Neural crest cell (in vitro differentiated cells): ENCODE measurements at regions not wholly inside any gene's neighbourhood (a gene's known extent, or its start where the extent isn't known, plus 50 kb on each side); places are given as distances from the start of the nearest gene placed in this dataset.

Experiments
- DNase-seq: peaks from one replicate; pipeline ENCODE4 v3.0.0; 2021; ENCODE audit warnings: low read depth, mixed read lengths, low spot score
- H3K27ac Mint-ChIP-seq: one replicate; pipeline ENCODE4 v1.8.0; 2021; ENCODE audit warnings: mild to moderate bottlenecking, mixed read lengths; ENCODE audit not compliant: unreplicated experiment
- H3K27me3 Mint-ChIP-seq: 2 replicates; pipeline ENCODE4 v1.8.0; 2021; ENCODE audit warnings: low read depth, mild to moderate bottlenecking, mixed read lengths
- H3K36me3 Mint-ChIP-seq: 2 replicates; pipeline ENCODE4 v1.8.0; 2021; ENCODE audit warnings: low read depth, mild to moderate bottlenecking, mixed read lengths
- H3K4me1 Mint-ChIP-seq: 2 replicates; pipeline ENCODE4 v1.8.0; 2021; ENCODE audit warnings: mixed read lengths
- H3K4me3 Mint-ChIP-seq: one replicate; pipeline ENCODE4 v1.8.0; 2021; ENCODE audit warnings: mild to moderate bottlenecking, mixed read lengths
- H3K9me3 Mint-ChIP-seq: 2 replicates; pipeline ENCODE4 v1.8.0; 2021; ENCODE audit warnings: mixed read lengths
- TF ChIP-seq, protein P1 (sequence below): fragments of 200-600 bp; sonication (generic); conservative IDR thresholded peaks from 2 replicates; pipeline ENCODE4 v1.5.0; 2021; ENCODE audit warnings: antibody characterized with exemption, mild to moderate bottlenecking

DNA sequence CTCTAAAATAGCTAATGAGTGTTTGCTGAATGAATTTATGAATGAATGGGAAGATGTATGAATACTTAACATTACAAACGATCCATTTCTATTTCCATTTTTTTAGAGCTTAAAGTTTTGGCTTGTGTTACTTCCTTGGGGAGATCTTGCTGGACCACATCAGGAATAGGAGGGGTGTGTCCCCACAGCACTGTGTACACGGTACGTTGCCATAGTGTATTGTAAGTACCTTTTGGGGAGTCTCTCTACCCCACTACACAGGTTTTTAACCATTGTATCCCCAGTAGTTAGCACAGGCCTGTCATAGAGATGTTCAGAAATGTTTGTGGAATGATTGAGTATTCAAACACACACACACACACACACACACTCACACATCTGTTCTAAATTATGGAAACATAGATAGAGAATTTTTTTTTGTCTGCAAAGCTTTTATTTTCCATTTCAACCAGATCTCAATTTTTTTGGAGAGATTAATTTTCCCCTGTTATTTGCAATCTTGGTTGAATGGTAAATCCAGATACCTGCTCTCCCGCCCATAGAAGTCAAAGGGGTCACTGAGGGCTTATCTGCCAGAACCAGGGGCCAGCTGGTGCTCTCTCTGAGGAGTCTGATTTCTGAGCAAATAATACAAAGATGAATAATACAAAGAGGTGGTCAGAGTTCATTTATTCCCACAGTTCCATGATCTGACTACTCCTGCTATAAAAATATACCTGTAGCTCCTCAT is 471.0 kb downstream of the INSC start:
- no peaks in the 10 kb centered on the region for H3K36me3 Mint-ChIP-seq
- no peak overlapping the region for H3K4me3 Mint-ChIP-seq
- no peaks in the 10 kb centered on the region for H3K27me3 Mint-ChIP-seq
- DNase-seq = no peak
- no peak overlapping the region for H3K27ac Mint-ChIP-seq
- TF ChIP-seq, protein P1, sequence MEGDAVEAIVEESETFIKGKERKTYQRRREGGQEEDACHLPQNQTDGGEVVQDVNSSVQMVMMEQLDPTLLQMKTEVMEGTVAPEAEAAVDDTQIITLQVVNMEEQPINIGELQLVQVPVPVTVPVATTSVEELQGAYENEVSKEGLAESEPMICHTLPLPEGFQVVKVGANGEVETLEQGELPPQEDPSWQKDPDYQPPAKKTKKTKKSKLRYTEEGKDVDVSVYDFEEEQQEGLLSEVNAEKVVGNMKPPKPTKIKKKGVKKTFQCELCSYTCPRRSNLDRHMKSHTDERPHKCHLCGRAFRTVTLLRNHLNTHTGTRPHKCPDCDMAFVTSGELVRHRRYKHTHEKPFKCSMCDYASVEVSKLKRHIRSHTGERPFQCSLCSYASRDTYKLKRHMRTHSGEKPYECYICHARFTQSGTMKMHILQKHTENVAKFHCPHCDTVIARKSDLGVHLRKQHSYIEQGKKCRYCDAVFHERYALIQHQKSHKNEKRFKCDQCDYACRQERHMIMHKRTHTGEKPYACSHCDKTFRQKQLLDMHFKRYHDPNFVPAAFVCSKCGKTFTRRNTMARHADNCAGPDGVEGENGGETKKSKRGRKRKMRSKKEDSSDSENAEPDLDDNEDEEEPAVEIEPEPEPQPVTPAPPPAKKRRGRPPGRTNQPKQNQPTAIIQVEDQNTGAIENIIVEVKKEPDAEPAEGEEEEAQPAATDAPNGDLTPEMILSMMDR = no peak
- peaks cover 5% of the 10 kb centered on the region for H3K4me1 Mint-ChIP-seq
- no peaks in the 10 kb centered on the region for H3K9me3 Mint-ChIP-seq

DNA sequence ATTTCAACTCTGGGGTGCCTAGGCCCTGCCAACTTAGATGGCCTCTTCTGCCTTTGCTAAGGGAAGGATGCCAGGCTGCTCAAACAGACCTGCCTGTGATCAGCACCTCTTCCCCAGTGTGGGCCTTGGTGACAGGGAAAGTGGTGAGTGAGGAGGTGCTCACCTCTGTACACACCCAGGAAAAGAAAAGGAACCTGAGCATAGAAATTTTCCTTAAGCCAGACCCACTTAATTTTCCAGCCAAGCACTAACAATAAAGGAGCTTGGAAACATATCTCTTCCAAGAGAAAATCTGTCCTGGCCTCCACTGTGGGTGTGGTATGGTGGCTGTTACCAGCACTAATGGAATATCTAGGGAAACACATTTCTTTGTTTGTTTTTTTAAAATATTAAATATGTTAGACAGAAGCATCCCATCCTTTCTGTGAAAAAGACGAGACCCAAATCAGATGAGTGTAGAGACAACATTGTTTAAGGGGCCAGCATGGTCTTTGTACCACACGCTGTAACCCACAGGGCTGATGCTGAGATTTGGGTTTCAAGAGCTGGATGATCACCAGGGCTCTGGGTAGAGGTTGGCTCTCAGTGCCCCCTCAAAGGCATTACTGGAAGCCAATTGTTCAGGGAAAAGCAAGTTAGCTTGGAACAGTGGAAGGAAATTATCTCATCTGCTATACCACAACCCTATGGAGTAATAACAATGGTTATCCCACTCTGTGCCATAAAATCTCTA is 472.2 kb downstream of the INSC start:
- DNase-seq = no peak
- Mint-ChIP-seq H3K27ac (no peak overlapping the region), H3K36me3 (no peaks in the 10 kb centered on the region), H3K4me3 (no peak overlapping the region), H3K4me1 (peaks cover 5% of the 10 kb centered on the region), H3K9me3 (peaks cover 2% of the 10 kb centered on the region), H3K27me3 (no peaks in the 10 kb centered on the region)
- TF ChIP-seq, protein P1 = no peak

DNA sequence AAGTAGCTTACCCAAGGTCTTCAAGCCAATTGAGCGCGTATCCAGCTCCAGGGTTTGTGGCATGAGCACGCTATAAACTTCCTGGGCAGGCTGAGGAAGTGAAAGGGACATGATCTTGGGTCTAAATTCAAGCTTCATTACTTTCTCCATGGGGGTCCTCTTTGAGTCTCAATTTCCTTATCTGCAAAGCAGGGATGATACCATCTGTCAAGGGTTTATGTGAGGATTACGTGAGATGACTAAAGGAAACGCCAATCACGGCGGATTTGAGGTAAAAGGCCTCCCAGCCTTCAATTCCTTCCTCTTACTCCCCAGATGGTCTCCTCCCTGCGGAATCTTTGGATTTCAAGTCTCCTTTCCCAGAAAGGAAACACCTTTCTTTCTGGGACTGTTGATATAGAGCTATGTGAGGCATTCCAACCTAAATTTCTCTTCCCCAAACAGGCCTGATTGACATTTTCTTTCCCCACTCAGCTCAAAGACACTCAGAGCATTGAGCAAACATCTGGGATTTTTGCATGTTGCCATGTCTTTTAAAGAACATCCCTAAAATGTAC is 474.4 kb downstream of the INSC start:
- H3K27ac Mint-ChIP-seq = no peak overlapping the region
- no peaks in the 10 kb centered on the region for H3K36me3 Mint-ChIP-seq
- H3K9me3 Mint-ChIP-seq = peaks cover 2% of the 10 kb centered on the region
- H3K27me3 Mint-ChIP-seq = no peaks in the 10 kb centered on the region
- H3K4me3 Mint-ChIP-seq = no peak overlapping the region
- H3K4me1 Mint-ChIP-seq = peaks cover 5% of the 10 kb centered on the region
- TF ChIP-seq, protein P1 = no peak
- no peak for DNase-seq

DNA sequence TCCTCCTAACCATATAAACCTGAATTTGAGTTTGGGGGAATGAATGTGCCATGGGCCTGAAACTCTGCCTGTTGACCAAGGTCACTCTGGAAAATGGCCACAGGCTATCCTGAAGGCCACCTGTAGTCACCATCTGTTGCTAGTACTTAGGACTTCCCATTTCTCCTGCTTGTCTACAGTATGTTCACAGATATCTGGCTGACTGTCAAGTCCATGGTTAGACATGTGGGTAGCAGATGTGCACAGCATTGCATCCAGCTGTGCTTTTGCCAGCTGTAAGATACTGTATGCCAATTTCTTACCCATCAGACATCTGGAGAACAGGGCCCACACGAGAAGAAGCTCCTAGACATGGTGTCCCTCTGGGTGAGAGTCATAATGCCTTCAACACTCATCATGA is 475.4 kb downstream of the INSC start:
- Mint-ChIP-seq H3K27me3 (no peaks in the 10 kb centered on the region), H3K9me3 (peaks cover 2% of the 10 kb centered on the region), H3K4me1 (no peaks in the 10 kb centered on the region), H3K36me3 (no peaks in the 10 kb centered on the region), H3K27ac (no peak overlapping the region), H3K4me3 (no peak overlapping the region)
- no peak for DNase-seq
- TF ChIP-seq, protein P1 = no peak

DNA sequence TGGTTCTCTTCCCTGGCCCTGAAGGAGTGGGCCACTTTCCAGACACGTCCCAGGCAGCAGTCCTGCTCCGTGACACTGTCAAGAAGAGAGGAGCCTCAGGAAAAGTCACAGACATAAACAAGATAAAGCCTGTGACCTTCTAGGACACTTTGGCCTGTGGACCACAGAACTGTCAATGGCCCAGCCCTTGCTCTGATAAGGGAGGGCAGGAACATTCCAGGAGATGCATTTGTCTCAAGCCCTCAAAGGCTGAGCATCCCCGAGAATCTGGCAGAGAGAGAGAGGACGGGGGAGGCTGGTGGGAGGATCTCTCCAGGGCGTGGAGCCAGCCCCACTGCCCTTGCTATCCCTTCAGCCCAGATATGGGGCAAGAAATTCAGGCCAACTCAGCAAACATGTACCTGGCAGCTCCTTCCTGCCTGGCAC is 476.4 kb downstream of the INSC start:
- no peak overlapping the region for H3K27ac Mint-ChIP-seq

More for the DNA sequence above, 476.4 kb downstream of the INSC start:
- Mint-ChIP-seq H3K4me1 (no peaks in the 10 kb centered on the region), H3K27me3 (no peaks in the 10 kb centered on the region), H3K36me3 (no peaks in the 10 kb centered on the region), H3K9me3 (peaks cover 2% of the 10 kb centered on the region), H3K4me3 (no peak overlapping the region)
- DNase-seq = no peak
- TF ChIP-seq, protein P1 = no peak
